SHP77 treated with DMSO at 0.1 percent for 48 hours (cell line): ENCODE measurements at regions not wholly inside any gene's neighbourhood (a gene's known extent, or its start where the extent isn't known, plus 50 kb on each side); places are given as distances from the start of the nearest gene placed in this dataset.

ENCODE experiments used
- DNase-seq: peaks from one replicate; lab custom pipeline; 2025; lab: John Stamatoyannopoulos, UW

GRCh38 chr11:127711748-127712147, 711.2 kb upstream of the KIRREL3 start:
- DNase-seq: no peak

DNA sequence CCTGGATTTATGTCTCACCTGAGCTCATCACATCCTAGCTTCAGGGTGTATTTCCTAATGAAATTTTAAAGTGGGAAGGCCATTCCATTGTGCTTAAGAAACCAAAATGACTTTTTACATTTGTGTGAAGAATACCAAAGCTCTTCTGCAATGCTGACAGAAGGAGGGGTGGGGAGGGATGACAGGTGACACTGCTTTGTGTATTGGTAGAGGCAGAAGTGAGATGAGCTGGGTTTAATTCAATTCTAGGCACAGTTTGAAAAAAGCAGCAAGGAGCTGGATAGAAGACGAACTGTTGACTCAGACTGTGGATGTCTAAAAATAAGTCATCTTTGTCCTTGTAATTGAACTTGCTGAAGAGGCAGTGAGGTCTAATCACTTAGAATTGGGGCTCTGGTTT, 710.3 kb upstream of the KIRREL3 start:
- no peak for DNase-seq

- DNase-seq: no peak
Measured at GRCh38 chr11:127709960-127710359, 709.4 kb upstream of the KIRREL3 start.

GRCh38 chr11:127693686-127694085, 693.1 kb upstream of the KIRREL3 start:
- no peak for DNase-seq

DNA sequence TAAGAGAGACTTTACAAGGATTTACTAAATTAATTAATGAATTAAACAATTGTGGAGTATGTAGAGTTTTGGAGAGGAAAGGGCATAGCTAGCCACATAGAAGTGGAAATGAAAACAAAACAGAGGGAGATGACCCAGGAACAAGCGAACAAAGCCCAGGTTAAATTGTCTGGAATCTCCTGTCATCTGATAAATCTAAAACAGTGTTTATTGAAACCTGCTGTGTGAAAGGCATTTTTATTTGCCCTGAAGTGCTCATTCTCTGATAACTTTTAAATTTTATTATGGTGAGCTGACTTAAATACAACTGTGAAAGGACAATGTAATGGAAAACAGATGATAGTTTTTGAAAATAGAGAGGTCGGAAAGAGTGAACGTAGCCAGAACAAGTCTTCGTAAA, 682.8 kb upstream of the KIRREL3 start:
- no peak for DNase-seq

DNA sequence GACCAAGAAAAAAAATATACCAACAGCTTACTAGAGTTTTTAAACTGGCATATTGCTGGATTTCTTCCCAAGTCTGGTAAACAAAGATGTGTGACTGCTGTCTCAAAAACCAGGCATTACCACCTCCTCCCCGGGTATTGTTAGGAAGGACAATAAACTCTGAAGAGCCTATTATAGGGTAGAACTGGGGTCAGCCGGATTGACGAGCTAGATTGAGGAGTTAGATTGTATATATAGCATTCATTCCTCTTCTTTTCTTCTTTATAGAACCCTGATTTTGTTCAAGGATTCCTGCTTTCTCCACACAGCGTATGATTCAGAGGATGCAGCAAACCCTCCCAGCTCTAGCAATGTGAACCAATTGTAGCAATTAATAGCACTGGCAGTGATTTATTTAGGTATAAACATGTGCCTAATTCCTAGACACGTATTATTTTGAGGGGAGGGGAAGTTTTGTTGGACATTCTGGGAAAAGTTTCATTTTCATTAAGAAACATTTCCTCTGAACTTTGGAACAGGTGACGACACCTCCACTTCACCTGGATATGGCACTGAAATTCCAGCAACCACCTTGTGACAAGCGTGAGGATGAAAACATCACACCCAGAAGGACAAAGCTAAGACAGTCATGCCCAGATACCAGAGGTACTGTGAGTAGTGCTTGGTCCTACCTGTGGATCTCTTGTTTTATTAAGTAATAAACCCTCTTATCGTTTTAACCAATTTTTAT, 679.4 kb upstream of the KIRREL3 start:
- DNase-seq: no peak

DNA sequence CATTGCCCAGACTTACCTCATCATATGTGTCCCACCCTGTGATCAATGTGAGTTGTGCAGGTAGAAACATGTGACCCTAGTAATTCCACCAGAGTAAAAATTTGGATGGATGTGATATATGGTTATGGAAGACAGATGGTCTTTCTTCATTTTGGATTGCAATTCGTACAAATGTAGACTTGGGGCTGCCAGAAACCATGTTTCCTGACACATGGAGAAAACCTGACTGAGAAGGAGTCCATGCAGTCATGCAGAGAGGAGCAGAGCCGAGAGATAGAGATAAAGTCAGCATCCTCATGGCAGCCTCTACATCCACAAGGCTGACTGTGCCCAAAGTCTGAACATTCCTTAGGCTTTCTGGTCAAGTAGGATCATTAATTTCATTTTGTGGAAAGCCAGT, 678.1 kb upstream of the KIRREL3 start:
- DNase-seq: no peak

DNA sequence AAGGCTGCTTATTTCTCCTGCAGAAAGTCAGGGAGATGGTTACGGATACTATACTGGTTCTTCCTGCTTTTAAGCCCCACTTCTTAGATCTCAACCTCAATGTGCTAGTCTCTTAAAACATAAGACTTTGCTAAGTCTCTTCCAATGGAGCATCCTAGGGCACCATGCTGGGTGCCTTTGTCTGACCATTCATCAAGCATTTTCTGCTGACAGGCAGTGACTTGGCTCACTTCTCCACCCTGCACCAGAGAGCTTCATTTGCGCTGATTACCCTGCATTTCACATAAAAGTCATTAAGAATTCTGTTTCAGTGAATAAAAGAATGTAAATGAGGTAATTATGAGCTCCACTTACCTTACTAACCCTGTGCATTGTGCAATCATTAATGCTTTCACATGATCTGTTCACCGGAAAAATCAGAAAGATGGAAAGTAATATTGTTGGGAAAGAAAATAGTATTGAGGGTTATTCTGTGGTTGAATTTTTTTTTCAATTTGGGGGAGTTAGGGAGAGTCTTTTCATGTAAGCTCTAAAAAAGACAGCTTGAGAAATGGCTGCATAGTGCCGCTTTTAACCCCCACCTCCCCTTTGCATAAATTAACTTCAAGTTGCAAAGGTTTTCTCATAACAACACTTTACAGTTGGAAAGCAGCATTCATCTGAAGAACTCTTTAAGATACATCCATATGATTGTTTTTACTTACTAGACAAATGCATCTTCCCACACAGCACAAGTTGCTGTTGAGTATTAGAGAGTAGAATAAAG, 677.3 kb upstream of the KIRREL3 start:
- no peak for DNase-seq

GRCh38 chr11:127675581-127675980, 675.0 kb upstream of the KIRREL3 start:
- no peak for DNase-seq

DNA sequence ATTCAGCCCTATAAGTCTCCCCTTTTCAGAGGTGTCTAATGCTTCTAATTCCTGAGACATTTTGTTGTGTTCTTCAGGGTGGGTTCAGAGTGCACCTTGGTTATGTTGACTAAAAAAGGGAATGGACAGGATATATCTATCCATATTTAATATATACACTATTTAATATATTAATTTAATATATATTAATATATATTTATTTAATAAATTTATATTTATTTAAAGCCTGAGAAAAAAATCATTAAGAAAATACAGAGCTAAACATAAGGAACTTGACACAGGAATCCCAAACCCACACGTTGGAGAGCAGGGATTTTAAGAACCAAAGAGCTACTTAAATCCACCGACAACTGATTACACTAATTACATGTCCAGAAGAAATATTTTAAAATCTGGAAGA, 674.2 kb upstream of the KIRREL3 start:
- no peak for DNase-seq

- no peak for DNase-seq
Measured at GRCh38 chr11:127670374-127671119, 670.0 kb upstream of the KIRREL3 start.

DNA sequence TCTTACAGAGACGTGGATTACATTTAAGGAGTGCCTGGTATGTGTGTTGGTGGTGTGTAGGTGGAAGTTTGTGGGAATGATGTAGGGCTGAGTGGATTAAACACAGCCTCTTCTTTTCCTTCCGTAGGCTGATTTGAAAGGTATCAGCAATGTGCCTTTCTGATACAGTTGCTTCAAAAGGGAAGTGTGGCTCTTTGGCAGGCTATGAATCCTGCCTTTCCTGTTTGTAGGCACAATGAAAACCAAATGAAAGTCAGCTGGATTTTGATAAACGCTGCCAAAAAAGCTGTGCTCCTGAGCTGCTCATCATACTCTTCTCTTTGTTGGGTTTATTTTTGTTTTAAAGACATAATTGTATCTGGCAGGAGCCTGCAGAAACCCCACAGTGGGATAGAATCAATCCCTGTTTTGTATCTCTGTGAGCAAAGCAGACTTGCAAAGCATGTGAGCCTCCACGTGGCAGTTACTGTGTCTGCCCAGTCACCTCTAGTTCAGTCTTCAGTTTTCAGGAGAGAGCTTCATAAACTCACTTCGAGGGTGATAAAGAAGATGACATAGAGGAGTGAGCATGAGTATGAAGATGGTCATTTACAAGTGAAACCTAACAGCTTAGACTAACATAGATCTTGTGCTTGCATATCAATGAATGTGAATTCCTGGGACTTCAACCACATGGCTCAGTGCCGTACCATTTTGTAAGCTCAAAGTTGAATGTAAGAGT, 655.7 kb upstream of the KIRREL3 start:
- no peak for DNase-seq

DNA sequence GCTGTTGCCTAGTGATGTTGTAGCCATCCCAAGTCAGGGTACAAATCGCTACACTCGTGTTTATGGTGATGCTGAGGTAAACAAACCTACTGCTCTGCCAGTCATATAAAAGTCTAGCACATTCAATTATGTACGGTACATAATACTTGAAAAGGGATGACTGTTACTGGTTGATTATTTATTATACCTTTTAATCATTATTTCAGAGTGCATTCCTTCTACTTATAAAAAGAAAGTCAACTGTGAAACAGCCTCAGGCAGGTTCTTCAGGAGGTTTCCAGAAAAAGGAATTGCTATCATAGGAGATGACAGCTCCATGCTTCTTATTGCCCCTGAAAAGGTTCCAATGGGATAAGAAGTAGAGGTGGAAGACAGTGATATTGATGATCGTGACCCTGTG, 652.5 kb upstream of the KIRREL3 start:
- no peak for DNase-seq

DNA sequence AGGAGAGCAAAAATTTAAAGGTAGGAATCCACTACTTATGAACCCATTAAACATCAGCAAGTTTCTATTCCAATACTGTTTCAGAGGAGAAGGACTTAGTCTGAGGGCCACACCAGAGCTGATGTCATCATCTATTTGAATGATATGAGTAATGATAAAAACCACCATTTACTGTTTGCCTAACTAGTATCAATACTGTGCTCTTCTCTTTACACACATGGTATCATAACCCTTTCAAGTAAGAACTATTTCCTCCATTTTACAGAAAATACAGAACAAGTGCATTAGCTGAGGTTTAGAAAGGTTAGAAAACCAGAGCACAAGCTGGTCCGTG, 651.3 kb upstream of the KIRREL3 start:
- DNase-seq: no peak

- DNase-seq: no peak
Measured at GRCh38 chr11:127651175-127651887, 650.8 kb upstream of the KIRREL3 start.

DNA sequence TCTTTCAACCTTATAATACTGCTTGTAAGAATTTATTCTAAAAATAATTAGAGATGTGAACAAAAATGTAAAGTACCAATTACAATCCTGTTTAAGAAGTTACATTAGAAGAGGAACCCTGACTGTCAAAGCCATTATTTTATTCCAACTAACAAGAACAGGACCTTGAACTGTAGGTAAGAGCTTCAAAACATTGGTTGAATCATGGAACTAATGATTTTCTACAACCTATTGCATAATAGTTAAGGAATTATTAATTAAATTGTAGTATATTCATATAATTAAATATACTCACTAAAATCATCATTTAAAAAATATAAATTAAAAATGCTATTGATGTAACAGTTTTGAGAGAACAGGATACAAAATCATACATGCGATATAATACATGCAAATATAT, 649.4 kb upstream of the KIRREL3 start:
- no peak for DNase-seq

GRCh38 chr11:127649071-127649470, 648.5 kb upstream of the KIRREL3 start:
- DNase-seq: no peak

GRCh38 chr11:127648583-127648982, 648.0 kb upstream of the KIRREL3 start:
- DNase-seq: no peak

- DNase-seq: no peak
Measured at GRCh38 chr11:127644366-127644765, 643.8 kb upstream of the KIRREL3 start.

DNA sequence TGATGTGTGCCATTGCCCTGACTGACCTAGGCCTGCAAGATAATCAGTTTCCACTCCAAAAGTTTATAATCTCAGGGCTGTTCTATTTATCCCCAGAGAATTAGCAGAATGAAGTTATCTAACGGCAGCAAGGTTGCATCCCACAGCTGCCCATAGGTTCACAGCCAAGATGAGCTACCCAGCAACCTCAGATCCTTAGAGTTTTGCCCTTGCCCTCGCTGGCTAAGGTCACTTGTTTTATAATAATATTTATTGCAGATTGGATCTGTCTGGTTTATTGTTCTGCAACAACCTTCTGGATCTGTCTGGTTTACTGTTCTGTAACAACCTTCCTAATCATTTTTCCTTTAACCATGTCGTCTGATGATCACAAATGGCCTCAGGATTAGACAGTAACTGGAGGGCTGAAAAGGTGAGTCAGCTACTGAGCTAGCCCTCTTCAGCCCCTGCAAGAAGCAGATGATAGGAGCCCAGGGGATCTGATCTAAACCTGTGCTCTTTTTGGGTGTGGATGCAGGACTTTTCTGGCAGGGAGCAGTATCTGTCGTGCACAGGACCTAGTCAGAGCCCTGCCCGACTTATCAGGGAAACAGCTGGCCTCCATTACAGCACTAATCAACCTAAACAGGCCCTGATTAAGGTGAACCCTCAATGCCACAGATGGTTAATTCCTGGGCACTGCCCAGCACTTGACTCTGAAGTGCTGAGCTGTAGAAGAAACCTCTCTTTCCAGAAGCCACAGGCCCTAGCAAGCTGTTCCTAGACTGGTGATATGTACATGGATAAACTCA, 642.9 kb upstream of the KIRREL3 start:
- DNase-seq: no peak
